WERI-Rb-1 (cell line): ENCODE measurements at regions not wholly inside any gene's neighbourhood (a gene's known extent, or its start where the extent isn't known, plus 50 kb on each side); places are given as distances from the start of the nearest gene placed in this dataset.

Experiments
- DNase-seq: peaks from one replicate; pipeline ENCODE4 v3.0.0-alpha.2; 2020
- H3K27ac ChIP-seq: fragments of 250-450 bp; sonication (Bioruptor Pico); 2 replicates; pipeline ENCODE4 v1.5.1; 2020; ENCODE audit warnings: mild to moderate bottlenecking, moderate library complexity
- H3K27me3 ChIP-seq: fragments of 250-450 bp; sonication (Bioruptor Pico); 2 replicates; pipeline ENCODE4 v1.5.1; 2021; ENCODE audit warnings: mild to moderate bottlenecking, low read depth, moderate library complexity; ENCODE audit not compliant: insufficient read depth, severe bottlenecking
- H3K36me3 ChIP-seq: fragments of 250-450 bp; sonication (Bioruptor Pico); 2 replicates; pipeline ENCODE4 v1.5.1; 2020; ENCODE audit warnings: mild to moderate bottlenecking, moderate library complexity
- H3K4me3 ChIP-seq: 2 replicates; pipeline ENCODE4 v1.5.1; 2011; ENCODE audit warnings: low read depth, mild to moderate bottlenecking, control low read depth, low read length
- H3K9me3 ChIP-seq: fragments of 250-450 bp; sonication (Bioruptor Pico); 2 replicates; pipeline ENCODE4 v1.5.1; 2021; ENCODE audit warnings: mild to moderate bottlenecking, moderate library complexity; ENCODE audit not compliant: severe bottlenecking
- TF ChIP-seq, protein P1 (sequence below): IDR thresholded peaks from 2 replicates; pipeline ENCODE4 v1.5.1; 2011; ENCODE audit warnings: low read depth, mild to moderate bottlenecking, control low read depth, inconsistent platforms, low read length

DNA sequence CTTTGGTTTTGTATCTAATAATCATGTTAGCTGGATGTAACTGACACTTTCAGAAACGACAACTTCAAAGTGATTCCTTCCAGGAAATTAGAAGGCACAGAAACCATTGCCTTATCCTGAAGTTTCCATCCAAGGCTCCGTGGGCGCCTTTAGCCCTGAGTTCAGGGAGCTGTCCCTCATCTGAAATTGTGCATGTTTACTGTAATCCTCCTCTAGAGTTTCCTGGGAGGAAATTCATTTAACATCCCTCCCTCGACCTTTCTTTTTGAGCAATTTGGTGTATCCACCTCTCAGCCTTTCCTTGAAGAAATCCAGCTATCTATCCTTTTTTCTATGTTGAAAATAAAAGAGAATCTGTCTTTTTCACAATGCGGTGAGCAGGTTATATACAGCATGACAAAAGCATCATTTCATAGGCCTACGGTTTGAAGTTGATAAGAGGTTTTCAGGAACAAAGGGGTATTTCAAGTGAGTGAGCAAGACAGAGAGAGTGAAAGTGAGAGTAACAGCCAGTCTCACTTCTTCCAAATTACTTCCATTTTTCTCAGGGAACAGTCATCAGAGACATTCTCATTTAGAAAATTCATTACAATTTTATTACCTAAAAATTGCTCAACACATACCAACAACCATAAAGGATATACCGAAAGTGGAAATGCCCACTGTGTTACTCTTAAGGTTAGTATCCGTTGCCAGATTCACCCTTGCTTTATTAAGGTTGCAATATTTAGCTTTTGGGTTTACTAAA lies 167.3 kb downstream of the MREG start:
- TF ChIP-seq, protein P1, sequence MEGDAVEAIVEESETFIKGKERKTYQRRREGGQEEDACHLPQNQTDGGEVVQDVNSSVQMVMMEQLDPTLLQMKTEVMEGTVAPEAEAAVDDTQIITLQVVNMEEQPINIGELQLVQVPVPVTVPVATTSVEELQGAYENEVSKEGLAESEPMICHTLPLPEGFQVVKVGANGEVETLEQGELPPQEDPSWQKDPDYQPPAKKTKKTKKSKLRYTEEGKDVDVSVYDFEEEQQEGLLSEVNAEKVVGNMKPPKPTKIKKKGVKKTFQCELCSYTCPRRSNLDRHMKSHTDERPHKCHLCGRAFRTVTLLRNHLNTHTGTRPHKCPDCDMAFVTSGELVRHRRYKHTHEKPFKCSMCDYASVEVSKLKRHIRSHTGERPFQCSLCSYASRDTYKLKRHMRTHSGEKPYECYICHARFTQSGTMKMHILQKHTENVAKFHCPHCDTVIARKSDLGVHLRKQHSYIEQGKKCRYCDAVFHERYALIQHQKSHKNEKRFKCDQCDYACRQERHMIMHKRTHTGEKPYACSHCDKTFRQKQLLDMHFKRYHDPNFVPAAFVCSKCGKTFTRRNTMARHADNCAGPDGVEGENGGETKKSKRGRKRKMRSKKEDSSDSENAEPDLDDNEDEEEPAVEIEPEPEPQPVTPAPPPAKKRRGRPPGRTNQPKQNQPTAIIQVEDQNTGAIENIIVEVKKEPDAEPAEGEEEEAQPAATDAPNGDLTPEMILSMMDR: no peak
- H3K27ac ChIP-seq: no peak overlapping the region

DNA sequence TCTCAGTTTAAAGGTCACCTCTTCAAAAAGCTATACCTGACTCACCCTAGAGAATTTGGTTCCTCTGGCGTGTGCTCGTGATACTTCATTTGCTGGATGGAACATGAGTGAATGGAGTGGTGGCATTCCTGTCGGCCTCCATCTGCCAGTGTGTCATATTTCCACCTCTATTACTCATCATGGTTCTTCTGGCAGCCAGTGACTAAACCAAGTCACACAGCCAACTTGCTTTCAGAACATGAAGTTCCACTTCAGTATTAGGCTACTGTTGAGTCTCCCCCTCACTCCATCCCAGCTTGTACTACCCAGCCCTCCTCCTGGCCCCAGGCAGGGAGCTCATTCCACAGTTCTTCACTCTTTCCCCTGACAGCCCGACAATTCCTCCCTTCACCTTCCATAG lies 169.8 kb downstream of the MREG start:
- Histone ChIP-seq H3K27me3 (no peaks in the 10 kb centered on the region), H3K36me3 (no peaks in the 10 kb centered on the region), H3K4me3 (no peak overlapping the region), H3K9me3 (no peaks in the 10 kb centered on the region), H3K27ac (no peak overlapping the region)
- no peak for DNase-seq
- TF ChIP-seq, protein P1: no peak

More for the DNA sequence above, 167.3 kb downstream of the MREG start:
- Histone ChIP-seq H3K36me3 (no peaks in the 10 kb centered on the region), H3K9me3 (no peaks in the 10 kb centered on the region), H3K4me3 (no peak overlapping the region), H3K27me3 (no peaks in the 10 kb centered on the region)
- DNase-seq: no peak

DNA sequence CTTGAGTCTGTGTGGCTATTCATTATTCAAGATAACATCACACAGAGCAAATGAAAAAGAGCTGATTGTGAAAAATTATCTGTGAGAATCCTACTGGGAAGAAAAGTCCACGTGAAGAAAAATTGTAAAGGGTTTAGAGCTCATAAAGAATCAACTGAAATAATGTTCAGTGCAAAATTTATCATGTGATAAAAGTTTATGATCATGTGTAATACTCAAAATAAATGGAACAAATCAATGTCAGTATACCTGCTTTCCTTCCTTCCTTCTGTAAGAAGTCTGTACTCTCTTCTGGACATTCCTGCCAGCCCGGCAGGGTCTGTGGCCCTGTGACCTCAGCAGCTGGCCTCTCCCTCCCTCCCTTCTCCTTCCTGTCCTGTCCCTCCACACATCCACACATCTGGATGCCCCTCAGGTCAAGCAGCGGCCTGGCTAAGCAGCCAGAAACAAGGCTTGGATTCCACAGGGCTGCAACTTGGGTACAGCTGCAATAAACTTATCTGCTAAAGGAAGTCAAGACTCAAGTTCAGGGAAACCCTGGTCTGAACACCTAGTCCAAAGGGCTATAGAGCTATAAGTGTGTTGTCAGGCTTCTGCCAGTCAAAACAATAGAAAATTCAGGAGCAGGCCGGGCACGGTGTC lies 172.1 kb downstream of the MREG start:
- Histone ChIP-seq H3K4me3 (no peak overlapping the region), H3K36me3 (no peaks in the 10 kb centered on the region), H3K9me3 (no peaks in the 10 kb centered on the region), H3K27ac (no peak overlapping the region), H3K27me3 (no peaks in the 10 kb centered on the region)
- TF ChIP-seq, protein P1: no peak
- DNase-seq: no peak

DNA sequence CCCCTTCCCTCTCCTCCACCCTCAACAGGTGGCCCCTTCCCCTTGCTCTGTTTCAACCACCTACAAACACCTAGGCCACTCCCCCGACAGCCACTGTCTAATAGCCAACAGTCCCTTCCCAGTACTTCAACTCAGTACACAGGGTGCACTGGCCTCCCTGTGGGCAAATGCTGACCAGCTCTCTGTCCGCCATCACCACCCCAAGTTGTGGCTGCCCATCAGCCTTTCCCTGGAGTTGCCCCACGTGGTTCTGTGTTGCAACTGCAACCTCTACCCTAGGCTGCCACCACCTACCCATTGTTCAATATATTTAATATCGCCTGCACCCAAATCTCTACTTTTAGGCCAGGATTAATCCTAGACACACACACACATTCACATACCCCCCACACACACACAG lies 173.5 kb downstream of the MREG start:
- Histone ChIP-seq H3K4me3 (no peak overlapping the region), H3K9me3 (no peaks in the 10 kb centered on the region), H3K36me3 (no peaks in the 10 kb centered on the region), H3K27me3 (no peaks in the 10 kb centered on the region), H3K27ac (no peak overlapping the region)
- TF ChIP-seq, protein P1: no peak
- DNase-seq: no peak

DNA sequence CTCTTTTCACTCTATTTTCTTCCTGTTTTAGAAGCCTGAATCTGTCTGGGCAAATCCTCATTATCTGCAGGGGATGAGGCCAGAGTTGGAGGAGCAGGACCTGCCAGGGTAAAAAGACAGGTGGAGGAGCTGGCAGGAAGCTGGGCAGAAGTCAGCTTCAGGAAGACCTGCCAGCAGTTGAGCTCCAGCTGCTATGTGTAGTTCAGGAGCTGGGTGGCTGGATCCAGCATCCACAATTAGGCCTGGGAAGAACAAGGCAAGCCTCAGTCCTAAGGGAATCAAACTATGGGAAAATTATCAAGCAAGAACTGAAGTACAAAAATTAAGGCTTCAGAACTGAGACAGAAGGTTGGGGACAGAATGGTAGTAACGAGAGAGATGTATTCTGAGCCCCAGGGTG lies 174.0 kb downstream of the MREG start:
- Histone ChIP-seq H3K27me3 (no peaks in the 10 kb centered on the region), H3K36me3 (no peaks in the 10 kb centered on the region), H3K4me3 (no peak overlapping the region), H3K9me3 (no peaks in the 10 kb centered on the region), H3K27ac (no peak overlapping the region)
- TF ChIP-seq, protein P1: no peak
- DNase-seq: no peak
